A673 (cell line): ENCODE measurements at regions not wholly inside any gene's neighbourhood (a gene's known extent, or its start where the extent isn't known, plus 50 kb on each side); places are given as distances from the start of the nearest gene placed in this dataset.
A peak's percentile ranks its signal among the peaks of the same experiment; 100 is the strongest.

Source experiments
- BruUV-seq: library from RNA; stranded (reverse); fragments of 400-500 nt; replicated peaks from 2 replicates; lab custom pipeline; 2021; lab: Mats Ljungman, UMichigan
- CTCF ChIA-PET: fragments of 300-600 bp; sonication (Branson Sonifier 250); formaldehyde crosslinking; loops from one replicate; lab custom pipeline; 2022; ENCODE audit warnings: antibody characterized with exemption; lab: Charles Lee
- POLR2A ChIA-PET: fragments of 300-600 bp; sonication (Branson Sonifier 250); formaldehyde crosslinking; loops from one replicate; lab custom pipeline; 2022; ENCODE audit warnings: antibody characterized with exemption; ENCODE audit not compliant: low non-redundant PET; lab: Charles Lee
- DNase-seq: peaks from one replicate; pipeline ENCODE4 v3.0.0-alpha.2; 2015; ENCODE audit warnings: low spot score
- H3K27ac ChIP-seq: fragments of 200-600 bp; sonication (generic); 2 replicates; pipeline ENCODE4 v1.5.1; 2016; ENCODE audit warnings: mixed run types, low read depth, mild to moderate bottlenecking, mixed read lengths, antibody characterized with exemption, low read length; ENCODE audit not compliant: poor library complexity, severe bottlenecking
- H3K27me3 ChIP-seq: fragments of 200-600 bp; sonication (generic); replicated peaks from 2 replicates; pipeline ENCODE4 v1.6.1; 2017; ENCODE audit warnings: mixed run types, low read depth, mild to moderate bottlenecking, mixed read lengths, antibody characterized with exemption, low read length; ENCODE audit not compliant: insufficient read depth, poor library complexity
- H3K36me3 ChIP-seq: fragments of 200-600 bp; sonication (generic); 2 replicates; pipeline ENCODE4 v1.6.1; 2016; ENCODE audit warnings: mixed run types, mild to moderate bottlenecking, mixed read lengths, antibody characterized with exemption, low read length; ENCODE audit not compliant: insufficient read depth, poor library complexity, severe bottlenecking
- H3K4me1 ChIP-seq: fragments of 200-600 bp; sonication (generic); 2 replicates; pipeline ENCODE4 v1.6.1; 2017; ENCODE audit warnings: mixed run types, mild to moderate bottlenecking, mixed read lengths, antibody characterized with exemption, low read length; ENCODE audit not compliant: insufficient read depth, poor library complexity, severe bottlenecking
- H3K4me3 ChIP-seq: fragments of 200-600 bp; sonication (generic); 2 replicates; pipeline ENCODE4 v1.5.1; 2016; ENCODE audit warnings: low read depth, mixed run types, mild to moderate bottlenecking, mixed read lengths, low read length; ENCODE audit not compliant: poor library complexity, severe bottlenecking
- H3K9me3 ChIP-seq: fragments of 200-600 bp; sonication (generic); 2 replicates; pipeline ENCODE4 v1.6.1; 2016; ENCODE audit warnings: mixed run types, low read depth, mild to moderate bottlenecking, mixed read lengths, antibody characterized with exemption, low read length; ENCODE audit not compliant: poor library complexity, severe bottlenecking
- EZH2 ChIP-seq: fragments of 200-600 bp; sonication (generic); IDR thresholded peaks from 2 replicates; pipeline ENCODE4 v1.6.1; 2017; ENCODE audit warnings: borderline replicate concordance, low read depth, mild to moderate bottlenecking, mixed read lengths, antibody characterized with exemption, low read length; ENCODE audit not compliant: poor library complexity, severe bottlenecking
- intact Hi-C: fragments of 100-400 bp; cut with micrococcal nuclease; formaldehyde crosslinking; loops from one replicate; pipeline ENCODE4 v1.10.0; 2022; ENCODE audit not compliant: unreplicated experiment
- TF ChIP-seq, protein P1 (sequence below): fragments of 300-800, 200-600 bp; sonication (generic); conservative IDR thresholded peaks from 2 replicates; pipeline ENCODE4 v1.5.1; 2017; ENCODE audit warnings: low read depth, mild to moderate bottlenecking, antibody characterized with exemption, low read length, moderate library complexity, mixed read lengths

DNA sequence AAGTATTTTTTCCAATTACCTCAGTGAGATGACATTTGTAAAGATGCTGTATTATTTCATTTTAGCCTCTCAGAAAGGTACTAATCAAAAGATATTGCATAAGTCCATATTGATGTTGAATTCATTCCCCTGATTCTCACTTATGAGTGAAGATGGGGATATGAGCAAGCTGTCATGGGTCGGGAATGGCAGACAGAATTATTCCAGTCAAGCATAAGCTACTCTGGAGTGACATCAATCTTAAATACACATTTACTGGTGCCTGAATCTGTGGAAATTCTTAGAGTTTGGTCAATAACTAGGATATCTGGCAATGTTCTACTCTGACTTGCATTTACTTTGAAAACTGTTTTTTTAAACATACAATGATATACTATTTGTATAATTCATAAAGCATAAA is 283.8 kb upstream of the PCDH7 start:
- no peak overlapping the region for H3K4me3 ChIP-seq
- no peaks in the 10 kb centered on the region for H3K36me3 ChIP-seq
- DNase-seq: no peak
- no peaks in the 10 kb centered on the region for H3K9me3 ChIP-seq
- TF ChIP-seq EZH2: no peak
- TF ChIP-seq, protein P1, sequence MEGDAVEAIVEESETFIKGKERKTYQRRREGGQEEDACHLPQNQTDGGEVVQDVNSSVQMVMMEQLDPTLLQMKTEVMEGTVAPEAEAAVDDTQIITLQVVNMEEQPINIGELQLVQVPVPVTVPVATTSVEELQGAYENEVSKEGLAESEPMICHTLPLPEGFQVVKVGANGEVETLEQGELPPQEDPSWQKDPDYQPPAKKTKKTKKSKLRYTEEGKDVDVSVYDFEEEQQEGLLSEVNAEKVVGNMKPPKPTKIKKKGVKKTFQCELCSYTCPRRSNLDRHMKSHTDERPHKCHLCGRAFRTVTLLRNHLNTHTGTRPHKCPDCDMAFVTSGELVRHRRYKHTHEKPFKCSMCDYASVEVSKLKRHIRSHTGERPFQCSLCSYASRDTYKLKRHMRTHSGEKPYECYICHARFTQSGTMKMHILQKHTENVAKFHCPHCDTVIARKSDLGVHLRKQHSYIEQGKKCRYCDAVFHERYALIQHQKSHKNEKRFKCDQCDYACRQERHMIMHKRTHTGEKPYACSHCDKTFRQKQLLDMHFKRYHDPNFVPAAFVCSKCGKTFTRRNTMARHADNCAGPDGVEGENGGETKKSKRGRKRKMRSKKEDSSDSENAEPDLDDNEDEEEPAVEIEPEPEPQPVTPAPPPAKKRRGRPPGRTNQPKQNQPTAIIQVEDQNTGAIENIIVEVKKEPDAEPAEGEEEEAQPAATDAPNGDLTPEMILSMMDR: no peak
- H3K4me1 ChIP-seq: no peaks in the 10 kb centered on the region
- intact Hi-C loops: no loop called here
- ChIA-PET POLR2A (no interaction called here), CTCF (no interaction called here)
- BruUV-seq: no TSS peak
- H3K27ac ChIP-seq: no peak overlapping the region
- no peaks in the 10 kb centered on the region for H3K27me3 ChIP-seq

DNA sequence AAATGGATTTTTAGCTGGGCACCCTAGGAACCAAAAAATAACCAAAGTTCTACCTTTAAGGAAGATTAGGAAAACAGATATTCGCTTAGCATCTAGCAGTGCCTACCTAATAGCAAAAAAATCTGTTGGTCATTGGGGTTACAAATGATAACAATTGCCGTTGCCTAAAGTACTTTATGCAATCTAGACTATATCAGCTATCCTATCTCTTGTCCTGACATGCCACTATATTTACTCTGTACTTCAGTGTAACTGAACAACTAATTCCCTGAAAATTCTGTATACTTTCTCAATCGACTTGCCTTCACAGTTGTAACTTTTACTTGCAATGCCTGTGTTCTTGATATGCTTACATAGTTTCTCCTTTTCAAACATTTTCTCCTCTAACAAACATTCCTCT is 282.9 kb upstream of the PCDH7 start:
- DNase-seq: no peak
- BruUV-seq: no TSS peak
- H3K27ac ChIP-seq: no peak overlapping the region
- no peaks in the 10 kb centered on the region for H3K9me3 ChIP-seq
- no peaks in the 10 kb centered on the region for H3K36me3 ChIP-seq
- intact Hi-C loops: no loop called here
- POLR2A ChIA-PET: no interaction called here
- H3K27me3 ChIP-seq: no peaks in the 10 kb centered on the region
- no peaks in the 10 kb centered on the region for H3K4me1 ChIP-seq
- TF ChIP-seq, protein P1: no peak
- no peak for TF ChIP-seq EZH2
- no peak overlapping the region for H3K4me3 ChIP-seq
- CTCF ChIA-PET: no interaction called here

DNA sequence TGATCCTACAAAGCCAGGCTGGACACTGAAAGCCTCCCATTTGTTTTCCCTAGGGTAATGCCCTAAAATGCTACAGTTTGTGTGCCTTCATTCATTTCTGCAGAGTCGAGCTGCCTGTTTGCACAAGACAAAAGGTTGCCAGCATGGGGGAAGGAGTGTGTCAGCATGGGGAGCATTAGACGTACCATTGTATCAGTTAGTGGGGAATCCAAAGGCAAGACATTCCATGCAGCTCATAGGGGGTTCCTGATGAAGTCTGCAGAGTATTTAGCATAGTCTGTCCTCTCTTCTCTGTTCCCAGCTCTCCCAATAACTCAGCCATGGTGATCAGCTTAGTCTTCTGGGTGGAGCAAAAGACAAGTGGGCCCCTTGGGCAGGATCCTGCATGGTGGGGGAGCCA is 276.9 kb upstream of the PCDH7 start:
- intact Hi-C loops: no loop called here
- Histone ChIP-seq H3K27ac (no peak overlapping the region), H3K27me3 (no peaks in the 10 kb centered on the region), H3K4me1 (no peaks in the 10 kb centered on the region), H3K9me3 (no peaks in the 10 kb centered on the region), H3K36me3 (no peaks in the 10 kb centered on the region), H3K4me3 (no peak overlapping the region)
- no peak for TF ChIP-seq EZH2
- TF ChIP-seq, protein P1: no peak
- no TSS peak for BruUV-seq
- DNase-seq: peak; percentile 51
- ChIA-PET CTCF (no interaction called here), POLR2A (no interaction called here)
